Neural crest cell (in vitro differentiated cells): ENCODE measurements at regions not wholly inside any gene's neighbourhood (a gene's known extent, or its start where the extent isn't known, plus 50 kb on each side); places are given as distances from the start of the nearest gene placed in this dataset.

ENCODE experiments used
- DNase-seq: peaks from one replicate; pipeline ENCODE4 v3.0.0; 2021; ENCODE audit warnings: low read depth, mixed read lengths, low spot score
- H3K27ac Mint-ChIP-seq: one replicate; pipeline ENCODE4 v1.8.0; 2021; ENCODE audit warnings: mild to moderate bottlenecking, mixed read lengths; ENCODE audit not compliant: unreplicated experiment
- H3K27me3 Mint-ChIP-seq: 2 replicates; pipeline ENCODE4 v1.8.0; 2021; ENCODE audit warnings: low read depth, mild to moderate bottlenecking, mixed read lengths
- H3K36me3 Mint-ChIP-seq: 2 replicates; pipeline ENCODE4 v1.8.0; 2021; ENCODE audit warnings: low read depth, mild to moderate bottlenecking, mixed read lengths
- H3K4me1 Mint-ChIP-seq: 2 replicates; pipeline ENCODE4 v1.8.0; 2021; ENCODE audit warnings: mixed read lengths
- H3K4me3 Mint-ChIP-seq: one replicate; pipeline ENCODE4 v1.8.0; 2021; ENCODE audit warnings: mild to moderate bottlenecking, mixed read lengths
- H3K9me3 Mint-ChIP-seq: 2 replicates; pipeline ENCODE4 v1.8.0; 2021; ENCODE audit warnings: mixed read lengths
- TF ChIP-seq, protein P1 (sequence below): fragments of 200-600 bp; sonication (generic); conservative IDR thresholded peaks from 2 replicates; pipeline ENCODE4 v1.5.0; 2021; ENCODE audit warnings: antibody characterized with exemption, mild to moderate bottlenecking

GRCh38 chr2:193946806-193947205, 1710.2 kb upstream of the SLC39A10 start:
- H3K27me3 Mint-ChIP-seq, result peaks cover 2% of the 10 kb centered on the region
- H3K27ac Mint-ChIP-seq, result no peak overlapping the region
- no peaks in the 10 kb centered on the region for H3K36me3 Mint-ChIP-seq
- no peaks in the 10 kb centered on the region for H3K9me3 Mint-ChIP-seq
- no peak for DNase-seq
- TF ChIP-seq, protein P1, sequence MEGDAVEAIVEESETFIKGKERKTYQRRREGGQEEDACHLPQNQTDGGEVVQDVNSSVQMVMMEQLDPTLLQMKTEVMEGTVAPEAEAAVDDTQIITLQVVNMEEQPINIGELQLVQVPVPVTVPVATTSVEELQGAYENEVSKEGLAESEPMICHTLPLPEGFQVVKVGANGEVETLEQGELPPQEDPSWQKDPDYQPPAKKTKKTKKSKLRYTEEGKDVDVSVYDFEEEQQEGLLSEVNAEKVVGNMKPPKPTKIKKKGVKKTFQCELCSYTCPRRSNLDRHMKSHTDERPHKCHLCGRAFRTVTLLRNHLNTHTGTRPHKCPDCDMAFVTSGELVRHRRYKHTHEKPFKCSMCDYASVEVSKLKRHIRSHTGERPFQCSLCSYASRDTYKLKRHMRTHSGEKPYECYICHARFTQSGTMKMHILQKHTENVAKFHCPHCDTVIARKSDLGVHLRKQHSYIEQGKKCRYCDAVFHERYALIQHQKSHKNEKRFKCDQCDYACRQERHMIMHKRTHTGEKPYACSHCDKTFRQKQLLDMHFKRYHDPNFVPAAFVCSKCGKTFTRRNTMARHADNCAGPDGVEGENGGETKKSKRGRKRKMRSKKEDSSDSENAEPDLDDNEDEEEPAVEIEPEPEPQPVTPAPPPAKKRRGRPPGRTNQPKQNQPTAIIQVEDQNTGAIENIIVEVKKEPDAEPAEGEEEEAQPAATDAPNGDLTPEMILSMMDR, result no peak
- H3K4me3 Mint-ChIP-seq, result no peak overlapping the region
- H3K4me1 Mint-ChIP-seq, result no peaks in the 10 kb centered on the region

DNA sequence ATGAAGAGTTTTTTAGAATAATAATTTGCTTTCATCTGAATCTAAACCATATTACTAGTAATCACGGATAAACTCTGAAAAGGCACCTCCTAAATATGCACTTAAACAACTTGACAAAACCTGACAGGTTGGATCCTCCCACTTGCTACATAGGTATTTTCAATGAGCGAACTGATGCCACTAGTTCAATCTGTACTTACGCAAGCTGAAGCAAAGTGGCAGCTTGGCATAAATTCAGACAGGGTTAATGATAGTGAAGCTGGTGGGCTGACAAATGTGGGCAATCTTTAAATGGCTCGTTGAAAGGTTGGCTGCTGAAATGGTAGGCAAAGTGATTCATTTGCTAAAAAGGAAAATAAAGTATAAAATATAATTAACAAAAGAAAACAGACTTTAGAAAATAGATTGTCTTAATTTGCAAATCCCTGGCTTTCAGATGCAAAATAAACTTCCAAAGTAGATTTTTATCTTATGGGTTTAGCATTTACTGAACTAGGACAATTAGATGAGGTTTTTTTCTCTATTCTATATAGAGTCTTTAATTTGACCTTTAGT, 1713.5 kb upstream of the SLC39A10 start:
- peaks cover 2% of the 10 kb centered on the region for H3K27me3 Mint-ChIP-seq
- no peak overlapping the region for H3K4me3 Mint-ChIP-seq
- H3K4me1 Mint-ChIP-seq, result no peaks in the 10 kb centered on the region
- no peak overlapping the region for H3K27ac Mint-ChIP-seq
- TF ChIP-seq, protein P1, result no peak
- H3K9me3 Mint-ChIP-seq, result no peaks in the 10 kb centered on the region
- DNase-seq, result no peak
- no peaks in the 10 kb centered on the region for H3K36me3 Mint-ChIP-seq

DNA sequence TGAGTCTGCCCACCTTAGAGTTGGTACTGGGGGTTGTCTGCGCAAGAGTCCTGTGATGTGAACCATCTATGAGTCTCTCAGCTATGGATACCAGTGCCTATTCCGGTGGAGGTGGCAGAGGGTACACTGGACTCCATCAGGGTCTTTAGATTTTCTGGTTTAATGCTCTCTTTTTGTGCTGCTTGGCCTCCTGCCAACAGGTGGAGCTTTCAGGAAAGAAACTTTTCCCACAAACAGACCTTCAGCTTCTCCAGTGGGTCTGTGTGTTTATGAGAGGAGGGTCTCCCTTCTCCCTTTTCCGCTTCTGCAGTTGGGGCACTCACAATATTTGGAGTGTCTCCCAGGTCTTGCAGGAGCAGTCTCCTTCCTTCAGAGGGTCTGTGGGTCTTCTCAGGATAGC, 1721.9 kb upstream of the SLC39A10 start:
- no peak overlapping the region for H3K4me3 Mint-ChIP-seq
- no peak overlapping the region for H3K27ac Mint-ChIP-seq
- no peaks in the 10 kb centered on the region for H3K4me1 Mint-ChIP-seq
- no peaks in the 10 kb centered on the region for H3K36me3 Mint-ChIP-seq
- H3K27me3 Mint-ChIP-seq, result no peaks in the 10 kb centered on the region
- no peaks in the 10 kb centered on the region for H3K9me3 Mint-ChIP-seq
- no peak for DNase-seq
- TF ChIP-seq, protein P1, result no peak

DNA sequence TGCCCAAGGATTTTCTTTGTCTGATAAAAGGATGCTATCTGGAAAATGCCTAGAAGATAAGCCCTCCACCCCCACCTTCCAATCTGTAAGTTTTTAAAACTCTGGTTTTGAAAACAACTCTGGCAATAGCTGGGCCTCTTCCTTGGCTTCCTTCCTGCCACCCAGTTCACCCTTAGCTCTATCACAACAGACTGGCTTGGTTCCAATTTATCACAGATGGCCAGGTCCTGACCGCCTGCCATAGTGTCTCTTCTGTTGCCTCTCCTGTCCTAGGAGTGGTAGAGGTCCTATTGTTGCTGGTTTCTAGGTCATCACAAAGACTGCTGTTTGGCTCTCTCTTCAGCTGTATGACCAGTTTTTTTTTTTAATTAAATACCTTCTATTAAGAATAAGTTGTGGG, 1727.9 kb upstream of the SLC39A10 start:
- TF ChIP-seq, protein P1, result no peak
- no peak for DNase-seq
- Mint-ChIP-seq H3K4me3 (no peak overlapping the region), H3K36me3 (no peaks in the 10 kb centered on the region), H3K27ac (no peak overlapping the region), H3K4me1 (no peaks in the 10 kb centered on the region), H3K27me3 (peaks cover 3% of the 10 kb centered on the region), H3K9me3 (no peaks in the 10 kb centered on the region)

- no peaks in the 10 kb centered on the region for H3K36me3 Mint-ChIP-seq
- H3K4me3 Mint-ChIP-seq, result no peak overlapping the region
- TF ChIP-seq, protein P1, result no peak
- no peaks in the 10 kb centered on the region for H3K27me3 Mint-ChIP-seq
- H3K4me1 Mint-ChIP-seq, result no peaks in the 10 kb centered on the region
- no peak for DNase-seq
- H3K9me3 Mint-ChIP-seq, result no peaks in the 10 kb centered on the region
- no peak overlapping the region for H3K27ac Mint-ChIP-seq
Observed at GRCh38 chr2:193907561-193907960, 1712.8 kb upstream of the TMEFF2 start.
